ENCODE measurements at regions not wholly inside any gene's neighbourhood (a gene's known extent, or its start where the extent isn't known, plus 50 kb on each side); places are given as distances from the start of the nearest gene placed in this dataset.

GRCh38 chr10:20981419-20981953, 84.4 kb upstream of the NEBL start:
- no peak for DNase-seq (ENCODE audit: low read depth)

GRCh38 chr10:20978617-20979016, 81.5 kb upstream of the NEBL start:
- DNase-seq (ENCODE audit: low read depth) = no peak

DNA sequence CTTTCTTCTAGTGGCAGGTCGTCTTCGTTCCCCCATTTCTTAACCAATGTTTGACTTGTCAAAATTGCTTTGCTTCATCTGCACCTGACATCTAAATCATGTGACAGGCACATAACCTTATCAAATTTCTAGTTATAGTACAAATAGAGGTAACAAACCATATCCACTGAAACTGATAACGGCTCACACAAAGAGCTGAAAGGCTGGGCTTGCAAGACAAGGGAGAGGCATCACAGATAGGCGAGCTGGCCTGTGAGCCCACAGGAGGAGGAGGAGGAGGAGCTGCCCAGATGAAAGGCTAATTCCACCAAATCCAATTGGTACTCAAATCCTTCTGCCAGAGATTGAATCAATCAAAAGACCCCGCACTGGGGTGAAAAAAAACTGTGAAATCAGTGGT, 80.2 kb upstream of the NEBL start:
- no peak for DNase-seq (ENCODE audit: low read depth)

DNA sequence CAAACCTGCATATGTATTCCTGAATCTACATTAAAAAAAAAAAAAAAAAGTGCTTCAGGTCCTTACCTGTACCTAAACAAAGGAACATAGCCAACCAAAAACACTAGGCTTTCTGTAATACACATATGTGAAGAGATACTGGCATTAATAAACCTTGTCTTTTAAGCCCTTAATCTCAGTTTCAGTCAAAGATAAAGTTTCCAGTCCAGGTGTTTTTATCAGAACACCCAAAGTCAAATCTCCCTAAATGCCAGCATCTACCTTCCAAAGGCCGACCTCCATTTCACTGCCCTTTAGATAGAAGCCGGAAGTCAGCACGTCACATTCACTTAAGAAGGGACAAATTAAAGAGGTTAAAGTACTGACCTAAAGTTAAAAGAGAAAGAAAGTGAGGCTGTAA, 79.8 kb upstream of the NEBL start:
- no peak for DNase-seq (ENCODE audit: low read depth)

DNA sequence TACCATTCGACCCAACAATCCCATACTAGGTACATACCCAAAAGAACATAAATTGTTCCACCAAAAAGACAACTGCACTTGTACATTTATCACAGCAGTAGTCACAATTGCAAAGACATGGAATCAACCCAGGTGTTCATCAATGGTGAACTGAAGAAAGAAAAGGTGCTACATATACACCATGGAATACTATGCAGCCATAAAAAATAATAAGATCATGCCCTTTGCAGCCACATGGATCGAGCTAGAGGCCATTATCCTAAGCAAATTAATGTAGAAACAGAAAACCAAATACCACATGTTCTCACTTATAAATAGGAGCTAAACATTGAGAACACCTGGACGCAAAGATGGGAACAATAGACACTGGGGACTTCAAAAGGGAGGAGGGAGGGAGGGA, 79.3 kb upstream of the NEBL start:
- DNase-seq (ENCODE audit: low read depth) = no peak

DNA sequence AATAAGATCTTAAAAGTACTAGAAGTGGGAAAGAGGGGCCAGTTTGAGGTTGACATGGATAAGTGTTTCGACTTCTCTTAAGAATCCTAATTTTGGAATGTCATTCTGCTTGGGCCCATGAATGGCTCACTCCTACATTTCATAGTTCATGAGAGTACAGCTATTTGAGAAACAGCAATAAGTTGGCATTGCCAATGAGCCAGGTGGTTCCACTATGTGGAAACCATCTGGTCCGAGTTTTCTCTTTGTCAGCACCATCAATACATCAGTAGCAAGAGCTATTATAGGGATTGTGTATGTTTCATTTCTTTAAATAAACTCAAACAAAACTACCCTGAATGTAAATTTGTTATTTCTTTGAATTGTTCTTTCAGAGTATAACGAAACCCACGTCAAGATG, 78.1 kb upstream of the NEBL start:
- DNase-seq (ENCODE audit: low read depth) = no peak

GRCh38 chr10:20972925-20973324, 75.8 kb upstream of the NEBL start:
- no peak for DNase-seq (ENCODE audit: low read depth)

DNA sequence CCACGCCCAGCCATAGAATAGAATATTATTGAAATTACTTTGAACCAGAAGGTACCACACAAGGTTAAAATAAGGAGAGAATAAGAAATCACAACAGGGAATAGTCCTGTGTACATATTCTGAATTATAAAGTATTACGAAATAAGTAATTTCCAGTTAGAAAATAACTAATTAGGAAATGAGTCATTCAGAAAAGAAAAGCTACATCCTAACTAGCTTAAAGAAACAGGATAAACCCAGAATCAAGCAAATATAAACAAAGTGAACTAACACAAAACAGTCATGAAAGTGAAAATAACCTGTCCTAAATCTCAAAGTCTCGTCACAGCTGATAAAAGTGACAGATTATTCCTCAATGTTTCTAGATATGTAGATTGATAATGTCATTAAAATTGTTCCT, 74.8 kb upstream of the NEBL start:
- no peak for DNase-seq (ENCODE audit: low read depth)

- no peak for DNase-seq (ENCODE audit: low read depth)
Measured at GRCh38 chr10:20970708-20971107, 73.6 kb upstream of the NEBL start.

- peak; percentile 63 for DNase-seq (ENCODE audit: low read depth)
Measured at GRCh38 chr10:20970044-20970443, 72.9 kb upstream of the NEBL start.

- DNase-seq (ENCODE audit: low read depth) = no peak
Measured at GRCh38 chr10:20966426-20966825, 69.3 kb upstream of the NEBL start.

- no peak for DNase-seq (ENCODE audit: low read depth)
Measured at GRCh38 chr10:20963721-20964595, 66.8 kb upstream of the NEBL start.

- DNase-seq (ENCODE audit: low read depth) = no peak
Measured at GRCh38 chr10:20963056-20963455, 65.9 kb upstream of the NEBL start.

GRCh38 chr10:20962165-20962564, 65.1 kb upstream of the NEBL start:
- no peak for DNase-seq (ENCODE audit: low read depth)

DNA sequence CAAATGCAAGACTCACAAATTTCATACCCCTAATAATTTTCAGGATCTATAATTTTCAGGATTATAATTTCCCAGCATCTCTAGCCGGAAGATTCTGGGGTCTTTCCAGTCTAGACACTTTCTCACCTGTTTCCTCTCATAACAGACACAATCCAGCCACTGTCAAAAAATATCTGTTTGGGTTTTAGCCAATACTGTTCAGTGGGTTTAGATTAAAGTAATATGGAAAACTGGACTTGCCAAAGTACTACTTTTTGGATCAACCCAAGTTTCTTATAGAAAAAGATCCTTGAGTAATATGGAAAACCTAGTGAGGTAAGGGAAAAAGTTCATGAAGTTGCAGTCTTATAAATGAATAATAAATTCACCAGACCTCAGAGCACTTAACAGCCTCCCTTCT, 62.1 kb upstream of the NEBL start:
- DNase-seq (ENCODE audit: low read depth) = no peak

DNA sequence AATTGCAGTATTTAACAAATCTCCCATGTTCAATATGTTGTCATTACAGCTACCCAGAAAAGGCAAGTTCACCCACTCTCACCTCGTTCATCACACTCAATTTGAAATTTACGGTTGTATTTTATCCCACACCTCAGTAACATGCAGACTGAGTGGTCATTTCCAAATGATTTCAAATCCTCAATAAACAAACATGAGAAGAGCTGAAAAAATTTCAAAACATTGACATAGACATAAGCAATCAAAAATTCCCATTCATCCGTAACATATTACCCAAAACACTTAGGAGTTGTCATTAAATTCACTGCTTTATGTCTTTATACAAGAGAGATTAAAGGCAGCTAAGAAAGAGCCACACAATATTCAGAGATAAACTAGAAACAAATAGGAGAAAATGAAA, 61.7 kb upstream of the NEBL start:
- no peak for DNase-seq (ENCODE audit: low read depth)

- no peak for DNase-seq (ENCODE audit: low read depth)
Measured at GRCh38 chr10:20958225-20958624, 61.1 kb upstream of the NEBL start.

DNA sequence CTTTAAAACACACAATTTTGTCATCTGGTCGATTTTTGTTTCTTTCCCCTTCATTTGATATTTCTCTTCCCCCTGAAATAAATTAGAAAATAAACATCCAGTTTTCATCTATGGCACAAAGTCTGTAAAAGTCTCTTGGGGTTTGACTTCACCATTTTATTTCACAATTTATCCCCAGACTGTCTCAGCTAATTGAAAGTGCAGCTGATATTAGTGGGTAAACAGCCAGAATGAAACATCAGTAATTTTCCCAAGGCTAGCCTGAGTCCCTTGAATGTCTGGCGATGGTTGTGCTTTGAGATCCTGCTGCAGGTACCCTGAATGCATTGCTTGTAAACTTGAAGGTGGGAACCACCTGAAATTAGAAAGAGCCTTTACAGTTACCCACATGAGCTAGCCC, 60.6 kb upstream of the NEBL start:
- no peak for DNase-seq (ENCODE audit: low read depth)

- no peak for DNase-seq (ENCODE audit: low read depth)
Measured at GRCh38 chr10:20956843-20957242, 59.7 kb upstream of the NEBL start.

- DNase-seq (ENCODE audit: low read depth) = no peak
Measured at GRCh38 chr10:20955355-20955893, 58.3 kb upstream of the NEBL start.

GRCh38 chr10:20954519-20954918, 57.4 kb upstream of the NEBL start:
- DNase-seq (ENCODE audit: low read depth) = no peak

DNA sequence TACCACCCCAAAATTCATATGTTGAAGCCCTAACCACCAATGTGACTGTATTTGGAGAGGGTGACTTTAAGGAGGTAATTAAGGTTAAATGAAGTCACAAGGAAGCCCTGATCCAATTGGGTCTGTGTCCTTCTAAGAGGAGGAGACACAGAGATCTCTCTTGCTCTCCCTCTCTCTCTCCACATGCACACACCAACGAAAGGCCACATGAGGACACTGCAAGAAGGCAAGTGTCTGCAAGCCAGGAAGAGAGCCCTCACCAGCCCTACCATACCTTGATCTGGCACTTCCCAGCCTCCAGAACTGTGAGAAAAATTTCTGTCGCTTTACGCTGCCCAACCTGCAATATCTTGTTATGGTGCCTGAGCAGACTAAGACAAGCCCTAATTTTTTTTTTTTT, 56.0 kb upstream of the NEBL start:
- DNase-seq (ENCODE audit: low read depth) = no peak

DNA sequence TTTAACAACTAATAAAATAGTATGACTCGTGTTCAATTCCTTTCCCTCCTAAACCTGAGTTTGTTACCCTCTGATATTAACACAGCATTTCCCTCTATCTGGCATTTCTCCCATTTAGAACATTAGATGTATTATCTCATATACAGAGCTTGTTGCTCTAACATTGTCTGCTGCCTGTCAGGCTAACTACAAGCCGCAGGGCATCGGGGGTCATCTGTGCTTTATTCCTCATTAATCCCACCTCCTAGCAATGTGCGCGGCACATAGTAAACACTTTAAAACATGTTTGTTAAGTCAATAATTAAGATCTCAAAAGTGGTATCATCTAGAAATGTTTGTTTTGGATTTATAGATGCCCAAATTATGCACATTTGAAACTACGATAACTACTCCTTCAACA, 52.9 kb upstream of the NEBL start:
- no peak for DNase-seq (ENCODE audit: low read depth)
